Peyer's patch (tissue), 4 donors: ENCODE measurements at regions not wholly inside any gene's neighbourhood (a gene's known extent, or its start where the extent isn't known, plus 50 kb on each side); places are given as distances from the start of the nearest gene placed in this dataset.

ENCODE experiments used
- CTCF ChIP-seq, 6 experiments: fragments of 450-650 bp in 4 of 6; fragments of 200-600 bp in 2 of 6; sonication (generic) in 1 of 6; IDR thresholded peaks; one replicate each; pipeline ENCODE4 v1.5.1; 2017 to 2019; ENCODE audit warnings: antibody characterized with exemption in 6 of 6, mild to moderate bottlenecking in 3 of 6, moderate library complexity in 1 of 6
- POLR2A ChIP-seq, 2 donors: fragments of 450-650 bp; IDR thresholded peaks; one replicate each; pipeline ENCODE4 v1.5.1; 2017; ENCODE audit warnings: antibody characterized with exemption in 2 of 2, mild to moderate bottlenecking in 2 of 2, moderate library complexity in 2 of 2

- no peak for TF ChIP-seq POLR2A (IDR thresholded peaks at IDR 0.05)
- TF ChIP-seq CTCF (IDR thresholded peaks at IDR 0.05): no peak
Observed at GRCh38 chr13:18949970-18950369, 231.7 kb downstream of the TUBA3C start.
